GM19463 (cell line): ENCODE measurements at regions not wholly inside any gene's neighbourhood (a gene's known extent, or its start where the extent isn't known, plus 50 kb on each side); places are given as distances from the start of the nearest gene placed in this dataset.

Experiments used
- ATAC-seq: cut with Tn5 transposase; IDR thresholded peaks from one replicate; pipeline ENCODE4 v1.9.1; 2021; ENCODE audit warnings: mild to moderate bottlenecking, moderate library complexity; ENCODE audit not compliant: unreplicated experiment

DNA sequence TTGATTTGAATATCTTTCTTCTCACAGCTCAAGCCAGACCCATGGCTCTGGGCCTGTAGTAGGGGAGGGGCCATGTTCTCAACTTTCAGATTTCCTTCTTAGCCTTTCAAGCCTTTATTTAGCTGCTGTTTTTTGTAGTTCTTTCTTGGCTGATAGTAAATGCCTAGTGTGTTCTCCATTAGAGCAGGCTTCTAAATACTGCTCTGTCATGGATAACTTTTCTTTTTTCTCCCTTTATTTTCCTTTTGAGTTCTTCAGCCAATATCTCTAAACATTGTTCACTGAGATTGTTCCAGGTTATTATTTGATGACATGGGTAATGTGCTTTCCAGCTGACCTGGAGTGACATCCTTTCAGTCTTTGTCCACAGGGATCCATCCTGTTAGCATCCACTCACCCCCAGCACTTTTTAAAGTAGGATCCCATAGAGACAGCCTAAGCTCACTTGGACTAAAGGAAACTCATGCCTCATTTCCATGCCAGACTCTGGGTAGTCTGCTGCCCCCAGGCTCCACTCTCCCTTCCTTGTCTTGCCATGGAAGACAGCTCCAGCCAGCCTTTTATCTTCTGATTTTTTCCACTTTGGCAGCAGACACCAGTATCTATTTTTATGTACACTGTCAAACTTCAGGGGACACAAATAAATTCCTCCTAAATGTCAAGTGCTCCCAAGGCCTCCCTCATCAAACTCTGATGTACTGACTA, 645.6 kb downstream of the RNF144B start:
- no peak for ATAC-seq

DNA sequence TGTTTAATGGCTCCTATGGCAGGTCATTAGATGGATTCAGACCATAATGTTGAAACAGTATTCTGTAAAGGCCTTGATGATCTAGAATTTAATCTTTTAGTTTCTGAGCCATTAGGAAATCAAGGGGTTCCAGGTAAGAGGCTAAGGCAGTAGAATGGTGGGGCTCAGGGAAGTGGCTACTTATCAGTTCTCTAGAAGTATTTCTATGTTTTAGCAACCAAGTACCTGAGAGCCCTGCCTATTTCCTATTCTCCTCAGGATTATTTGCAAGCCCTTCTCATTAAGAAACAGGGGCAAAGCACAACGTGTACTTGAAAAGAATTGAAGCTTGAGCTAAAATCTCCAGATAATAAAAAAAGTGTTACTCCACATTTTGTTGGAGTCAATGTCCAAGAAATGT, 646.5 kb downstream of the RNF144B start:
- ATAC-seq: no peak

DNA sequence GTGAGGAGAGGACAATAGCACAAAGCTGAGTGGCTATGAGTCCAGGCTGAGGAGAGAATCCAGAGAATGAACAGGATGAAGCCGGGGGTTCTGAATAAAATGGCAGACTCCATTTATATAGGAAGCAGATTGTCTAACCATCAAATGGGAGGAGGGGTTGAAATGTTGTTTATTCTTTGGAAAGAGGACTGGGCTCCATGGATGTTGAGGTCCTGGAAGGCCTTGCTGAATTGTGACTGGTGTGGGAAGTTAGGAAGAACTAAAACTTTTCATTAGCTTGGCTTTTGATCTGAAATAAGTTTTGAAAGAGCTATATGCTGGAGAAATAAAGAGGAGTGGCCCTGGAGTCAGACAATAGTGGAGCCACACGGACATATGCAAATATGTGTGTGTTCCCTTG, 647.8 kb downstream of the RNF144B start:
- ATAC-seq: no peak

DNA sequence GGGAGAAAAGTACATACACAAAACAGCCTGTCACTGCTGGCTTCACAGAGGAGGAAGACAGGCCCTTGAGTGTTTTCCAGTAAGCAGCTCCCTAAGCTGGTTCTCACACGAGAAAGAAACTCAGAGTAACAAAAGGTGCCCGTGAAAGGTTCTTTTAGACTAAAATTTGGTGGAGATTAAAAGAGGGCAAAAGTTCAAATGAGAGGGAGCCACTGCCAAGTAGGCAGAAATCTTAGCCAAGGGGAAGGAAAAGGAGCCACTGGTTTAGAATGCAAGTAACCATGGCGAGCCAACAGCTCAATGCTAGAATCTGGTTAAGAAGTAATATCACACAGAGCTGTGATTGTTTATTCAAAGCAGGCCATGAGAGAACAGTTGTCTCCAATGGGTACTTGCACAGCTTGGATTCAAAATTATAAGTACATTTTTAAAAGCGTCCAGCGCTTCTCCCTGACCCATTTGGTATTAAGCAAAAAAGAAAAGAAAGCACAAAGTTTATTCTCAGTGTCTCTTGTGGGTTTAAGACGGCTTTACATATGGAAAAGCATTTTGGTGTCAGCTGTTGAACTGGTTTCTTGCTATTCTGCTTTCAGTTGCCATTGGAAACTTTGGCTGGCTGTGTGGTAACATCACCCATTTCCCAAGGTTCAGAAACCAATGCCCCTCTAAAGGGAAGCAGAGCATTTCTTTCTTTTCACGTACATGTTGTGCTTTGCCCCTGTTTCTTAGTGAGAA, 648.5 kb downstream of the RNF144B start:
- ATAC-seq: no peak

DNA sequence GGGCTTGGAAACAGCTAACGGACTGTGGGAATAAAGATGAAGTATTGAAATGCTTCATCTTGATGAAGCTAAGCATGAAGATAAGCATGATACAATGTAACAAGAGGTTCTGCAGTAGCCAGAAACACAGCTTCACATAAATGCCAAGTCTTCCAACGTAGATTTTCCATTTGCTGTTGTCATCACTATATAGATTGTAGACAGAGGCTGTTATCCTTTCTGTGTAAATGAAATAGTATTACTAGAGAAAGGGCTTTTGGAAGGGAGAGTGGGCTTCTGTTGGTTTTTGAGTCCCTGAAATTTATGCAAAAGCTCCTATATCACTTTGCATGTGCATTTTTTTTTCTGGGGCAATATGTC, 649.0 kb downstream of the RNF144B start:
- no peak for ATAC-seq

DNA sequence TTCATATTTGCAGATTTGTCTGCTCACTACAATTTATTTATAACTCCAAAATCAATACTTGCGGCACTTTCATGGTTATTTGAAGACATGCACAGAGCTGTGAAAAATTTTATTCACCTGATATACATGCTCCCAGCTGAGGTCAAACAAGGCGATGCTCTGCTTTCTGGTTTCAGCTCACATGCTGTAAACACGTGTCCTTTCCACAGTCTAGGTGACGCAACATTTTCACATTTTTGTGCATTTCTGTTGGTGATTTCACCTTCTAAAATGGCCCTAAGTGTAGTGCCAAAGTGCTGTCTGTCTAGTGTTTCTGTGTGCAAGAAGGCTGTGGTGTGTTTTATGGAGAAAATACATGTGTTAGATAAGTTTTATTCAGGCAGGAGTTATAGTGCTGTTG, 650.5 kb downstream of the RNF144B start:
- no peak for ATAC-seq

DNA sequence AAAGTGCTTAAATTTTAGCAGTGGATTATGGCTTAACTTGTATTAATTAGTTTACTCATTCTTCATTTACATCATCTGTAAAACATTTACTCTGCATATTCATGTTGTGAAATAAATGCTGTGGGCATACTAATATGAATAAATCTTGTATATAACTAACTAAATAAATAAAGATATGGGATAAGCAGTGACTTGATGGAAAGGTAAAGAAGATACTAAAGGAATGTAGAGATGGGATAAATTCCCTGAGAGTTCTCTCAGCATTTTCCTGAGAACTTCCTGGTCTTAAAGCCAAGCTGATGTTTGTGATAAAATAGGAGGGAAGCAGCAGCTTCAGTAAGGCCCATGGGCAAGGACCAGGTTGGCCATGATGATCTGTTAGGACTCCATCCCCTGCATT, 652.1 kb downstream of the RNF144B start:
- no peak for ATAC-seq

DNA sequence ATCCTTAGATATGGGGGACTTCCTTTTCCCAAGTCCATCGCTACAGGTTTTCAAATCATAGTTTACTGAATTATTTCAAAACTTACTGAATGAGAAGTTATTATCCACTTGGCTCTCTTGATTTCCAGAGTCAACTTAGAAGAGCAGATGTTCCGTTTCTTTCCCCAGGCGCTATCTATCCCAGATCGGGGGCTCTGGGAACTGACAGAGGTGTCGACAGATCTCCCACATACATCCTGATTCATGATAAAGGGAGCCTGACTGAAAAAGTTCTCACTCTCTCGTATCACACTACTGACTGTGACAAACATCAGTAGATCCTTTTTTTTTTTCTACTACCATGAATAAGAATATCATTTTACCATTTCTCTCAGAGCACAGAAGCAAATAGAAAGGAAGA, 654.8 kb downstream of the RNF144B start:
- no peak for ATAC-seq

DNA sequence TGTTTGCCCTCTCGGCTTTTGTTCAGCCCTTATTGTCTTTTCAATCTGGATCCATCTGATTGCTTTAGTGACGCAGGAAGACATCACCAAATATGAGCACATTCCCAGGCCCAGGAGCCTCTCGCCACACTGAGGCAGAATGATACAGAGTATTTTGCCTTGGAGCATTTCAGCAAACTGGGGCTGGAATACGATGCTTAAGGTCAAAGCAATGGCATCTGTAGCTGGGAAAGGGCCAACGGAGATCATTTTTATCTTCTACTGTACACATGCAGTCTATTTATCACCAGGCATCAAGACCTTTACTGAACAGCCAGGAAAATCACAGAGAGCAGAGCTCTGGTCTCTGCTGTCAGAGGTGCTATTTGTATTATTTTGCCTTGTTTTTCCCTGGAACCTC, 655.3 kb downstream of the RNF144B start:
- no peak for ATAC-seq

DNA sequence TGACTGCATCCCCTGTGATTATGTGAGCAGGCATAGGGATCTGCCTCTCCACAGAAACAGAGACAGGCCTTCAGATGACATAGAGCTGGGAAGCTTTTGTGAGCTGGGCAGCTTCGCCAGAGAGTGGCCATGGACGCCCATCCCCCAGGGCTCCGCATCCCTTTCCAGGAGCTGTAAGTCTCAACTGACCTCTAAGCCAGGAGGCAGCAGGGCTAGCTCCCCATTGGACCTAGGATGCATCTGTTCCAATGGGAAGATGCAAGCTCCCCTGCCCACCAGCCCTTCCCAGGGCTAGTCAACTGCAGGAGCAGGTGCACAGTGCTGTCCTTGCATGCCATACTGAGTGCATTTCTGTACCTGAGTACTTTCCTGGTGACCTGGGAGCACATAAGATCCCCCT, 663.6 kb downstream of the RNF144B start:
- ATAC-seq: no peak

DNA sequence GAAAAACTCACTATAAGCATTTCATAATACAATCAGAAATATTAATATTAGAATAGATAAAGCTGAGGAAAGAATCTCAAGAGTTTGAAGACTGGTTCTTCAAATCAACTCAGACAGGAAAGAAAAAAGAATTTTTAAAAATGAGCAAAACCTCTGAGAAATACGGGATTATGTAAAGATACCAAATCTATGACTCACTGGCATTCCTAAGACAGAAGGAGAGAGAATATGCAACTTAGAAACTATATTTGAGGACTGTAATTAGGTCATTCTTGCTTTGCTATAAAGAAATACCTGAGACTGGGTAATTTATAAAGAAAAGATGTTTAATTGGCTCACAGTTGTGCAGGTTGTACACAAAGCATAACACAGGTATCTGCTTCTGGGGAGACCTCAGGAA, 665.1 kb downstream of the RNF144B start:
- ATAC-seq: no peak

DNA sequence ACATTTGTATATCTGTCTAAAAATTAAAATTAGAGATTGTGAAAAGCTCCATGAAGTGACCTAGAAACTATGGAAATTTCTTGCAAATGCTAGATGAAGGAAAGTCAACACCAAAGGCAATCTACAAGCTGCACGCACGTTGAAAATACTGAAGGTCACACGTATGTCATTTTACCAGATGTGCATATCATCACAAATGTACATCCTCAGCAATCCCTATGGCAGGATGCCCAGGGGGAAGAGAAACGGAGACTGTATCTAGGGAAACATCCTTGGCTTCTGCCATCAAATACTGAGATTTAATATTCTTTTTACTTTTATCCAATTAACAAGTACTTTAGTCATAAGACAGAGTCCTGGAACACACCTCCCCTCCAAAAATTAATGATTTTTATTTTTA, 672.0 kb downstream of the RNF144B start:
- no peak for ATAC-seq

DNA sequence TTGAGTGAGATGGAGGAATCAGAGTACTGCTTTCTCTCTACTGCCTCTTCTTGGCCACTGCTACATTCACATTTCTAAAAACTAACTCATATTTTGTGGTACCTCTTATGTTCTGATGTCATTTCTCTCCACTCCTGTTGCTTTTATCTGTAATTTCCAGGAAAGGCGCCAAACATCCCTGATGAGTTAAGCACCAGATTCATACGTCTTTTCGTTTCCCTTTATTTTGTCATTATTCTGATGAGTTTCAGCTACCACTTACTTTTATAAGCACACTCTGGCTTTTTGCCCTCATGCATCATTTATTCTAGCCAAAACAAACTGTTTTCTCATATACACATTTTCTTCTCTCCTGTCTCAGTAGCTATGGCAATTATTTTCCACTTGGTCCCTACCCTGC, 680.0 kb downstream of the RNF144B start:
- no peak for ATAC-seq

DNA sequence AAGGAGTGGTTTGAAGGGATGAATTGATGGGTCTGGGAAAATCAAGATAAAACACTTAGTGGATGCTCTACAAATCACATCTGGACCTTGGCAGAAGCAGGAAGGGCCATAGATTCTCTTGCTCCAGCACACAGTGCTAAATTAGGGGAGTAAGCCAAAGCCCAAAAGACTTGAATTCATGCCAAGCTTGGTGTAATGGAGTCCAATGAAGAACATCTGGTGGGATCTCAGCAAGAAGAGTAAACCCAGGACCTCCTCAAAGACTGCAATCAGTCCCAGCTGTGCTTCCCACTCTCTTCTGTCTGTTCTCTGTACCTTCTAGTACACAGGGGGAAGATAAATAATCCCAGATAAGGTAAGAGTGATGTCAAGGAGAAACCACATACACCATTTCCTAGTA, 683.4 kb downstream of the RNF144B start:
- ATAC-seq: no peak

DNA sequence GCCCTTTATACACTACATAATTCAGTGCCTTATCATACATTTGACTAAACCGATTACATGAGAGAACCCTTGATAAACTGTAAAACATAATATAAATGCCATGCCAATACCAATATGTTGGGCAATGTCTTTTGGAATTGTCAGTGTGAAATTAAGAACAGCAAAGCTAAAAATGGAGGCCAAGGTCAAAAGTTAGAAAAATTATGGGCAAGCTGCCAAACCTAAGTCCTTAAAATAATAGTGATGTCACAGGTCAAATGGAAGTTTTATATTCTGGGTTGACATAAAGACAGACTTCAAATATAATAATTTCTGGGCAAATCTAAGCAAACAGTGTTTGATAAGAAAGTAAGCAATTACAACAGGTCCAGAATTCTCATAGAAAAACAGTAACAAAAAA, 696.7 kb downstream of the RNF144B start:
- ATAC-seq: no peak

DNA sequence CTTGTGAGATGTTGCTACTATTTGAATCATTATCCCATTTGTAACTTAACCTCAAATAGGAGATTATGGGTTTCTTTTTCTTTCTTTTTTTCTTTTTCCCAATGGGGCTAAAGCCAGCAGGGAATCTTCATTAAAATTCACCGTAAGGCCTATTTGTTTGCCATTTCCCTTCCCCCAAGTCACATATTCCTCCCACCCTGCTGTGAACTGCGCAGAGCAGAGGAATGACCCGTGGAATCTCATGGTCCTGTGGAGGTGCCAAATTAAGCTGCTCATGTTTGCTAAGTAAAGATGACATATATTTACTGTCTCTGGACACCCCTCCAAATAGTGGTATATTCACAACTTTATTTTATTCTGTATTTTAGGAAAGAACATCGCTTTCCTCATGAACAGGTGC, 699.3 kb downstream of the RNF144B start:
- no peak for ATAC-seq

DNA sequence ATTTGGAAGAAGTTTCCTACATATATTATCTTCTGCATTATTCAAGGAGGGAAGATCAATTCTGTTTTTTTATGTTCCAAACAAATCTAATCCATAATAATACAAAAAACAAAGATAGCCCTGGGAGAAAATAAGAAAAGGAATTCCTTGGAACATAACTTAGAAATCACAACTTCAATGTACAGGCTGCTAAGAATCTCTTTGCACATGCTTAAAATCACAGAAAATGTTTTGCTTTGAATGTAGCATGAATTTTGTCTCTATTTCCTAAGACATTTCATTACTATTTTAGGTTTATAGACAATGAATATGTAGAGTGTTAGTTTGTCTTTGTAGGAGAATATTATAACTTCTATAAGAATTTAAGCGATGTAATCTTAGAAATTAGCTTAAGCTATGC, 700.1 kb downstream of the RNF144B start:
- ATAC-seq: no peak

DNA sequence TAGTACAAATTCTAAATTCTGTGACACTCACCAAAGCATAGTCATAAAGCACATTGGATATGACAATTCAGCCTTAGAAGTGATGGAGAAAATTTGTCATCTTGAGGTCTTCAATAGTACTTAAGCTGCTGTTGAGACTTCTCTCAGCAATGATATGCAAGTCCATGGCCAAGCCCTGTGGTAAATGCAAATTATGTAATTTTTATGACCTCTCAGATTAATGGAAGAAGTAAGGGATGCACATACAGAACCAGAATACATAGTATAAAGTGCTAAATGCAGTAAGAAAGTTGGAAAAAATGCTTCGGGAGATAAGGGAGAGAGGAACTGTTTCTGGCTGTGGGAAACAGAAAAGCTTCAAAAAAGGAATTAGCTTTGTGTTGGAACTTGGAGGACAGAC, 700.7 kb downstream of the RNF144B start:
- no peak for ATAC-seq

DNA sequence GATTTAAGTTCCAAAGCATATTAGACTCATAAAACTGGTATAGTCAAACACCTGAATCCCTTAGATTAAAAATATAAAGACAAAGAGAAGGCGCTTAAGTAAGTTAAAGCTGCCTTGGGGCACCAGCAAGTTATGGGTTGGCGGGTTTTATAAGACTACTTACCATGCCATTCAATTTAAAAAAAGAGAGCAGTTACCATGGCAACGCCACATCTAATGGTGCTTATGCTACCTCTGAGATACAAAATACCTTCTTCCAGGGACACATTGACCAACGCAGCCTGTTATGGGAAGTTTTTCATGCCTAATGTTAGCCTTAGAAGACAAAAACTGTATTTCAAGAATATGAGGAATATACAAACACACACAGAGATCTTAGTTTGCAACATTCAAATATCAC, 713.6 kb downstream of the RNF144B start:
- ATAC-seq: no peak

DNA sequence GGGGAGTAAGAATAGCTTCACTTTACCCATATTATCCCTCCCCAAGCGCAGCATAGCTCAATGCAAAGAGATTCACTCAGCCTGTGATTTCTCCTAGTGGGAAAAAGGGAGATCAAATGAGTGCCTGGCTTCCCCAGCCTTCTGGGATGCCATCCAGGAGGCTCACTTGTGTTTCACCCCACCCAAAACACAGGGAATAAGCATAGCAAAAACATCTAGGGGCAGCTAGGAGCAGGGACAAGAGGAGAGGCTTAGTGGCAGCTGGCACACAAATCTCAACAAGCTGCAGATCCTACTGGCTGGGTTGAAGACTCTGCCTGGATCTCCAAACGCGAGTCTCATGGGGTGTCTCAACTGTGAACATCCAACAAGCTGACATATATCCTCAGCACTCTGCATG, 715.8 kb downstream of the RNF144B start:
- no peak for ATAC-seq

DNA sequence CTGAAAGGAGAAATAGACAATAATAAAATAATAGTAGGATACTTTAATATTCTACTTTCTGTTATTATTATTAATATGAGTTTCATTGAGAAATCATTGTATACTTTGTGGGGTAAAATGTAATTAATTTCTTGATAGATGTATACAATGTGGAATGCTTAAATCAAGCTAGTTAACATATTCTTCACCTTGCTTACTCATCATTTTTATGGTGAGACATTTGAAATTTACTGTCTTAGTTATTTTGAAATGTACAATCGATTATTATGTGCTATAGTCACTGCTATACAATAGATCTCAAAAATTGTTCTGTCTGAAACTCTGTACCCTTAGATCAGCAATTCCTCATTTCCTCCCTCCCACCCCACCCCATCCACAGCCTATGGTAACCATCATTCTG, 720.3 kb downstream of the RNF144B start:
- ATAC-seq: no peak

DNA sequence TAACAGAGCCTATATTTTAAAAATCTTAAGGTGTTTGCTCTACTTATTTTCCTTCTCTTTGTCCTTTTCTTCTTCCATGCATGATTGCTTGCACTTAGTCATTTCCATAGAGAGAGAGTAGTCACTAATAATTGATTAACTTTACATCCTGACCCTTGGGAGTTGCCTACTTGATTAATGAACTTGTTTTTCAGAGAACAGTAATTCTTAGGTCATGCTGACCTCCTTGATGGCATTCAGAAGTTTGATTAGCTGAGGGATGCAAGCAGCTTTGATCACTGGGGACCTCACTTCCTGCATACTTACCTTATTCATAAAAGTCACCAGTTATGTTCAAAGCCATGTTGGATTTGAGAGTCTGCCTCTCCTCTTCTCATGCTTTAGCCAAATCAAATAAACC, 715.6 kb upstream of the ID4 start:
- ATAC-seq: no peak

DNA sequence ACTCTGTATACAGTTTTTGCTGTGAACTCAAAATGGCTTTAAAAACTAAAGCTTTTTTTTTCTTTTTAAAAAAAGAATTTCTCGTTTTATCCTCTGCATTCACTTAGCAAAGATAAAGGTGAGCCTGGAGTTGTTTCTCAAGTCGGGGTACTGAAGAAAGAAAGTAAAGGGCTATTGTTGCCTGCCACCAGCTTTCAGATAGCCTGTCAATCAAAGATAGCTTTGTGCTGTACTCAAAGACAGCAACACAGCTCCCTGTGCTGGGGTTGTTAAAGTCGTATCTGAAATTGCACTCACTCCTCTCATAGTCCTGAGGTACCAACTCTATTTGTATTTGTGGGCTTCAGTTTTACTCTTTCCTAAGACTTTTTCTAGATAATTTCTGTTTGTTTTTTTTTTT, 710.1 kb upstream of the ID4 start:
- ATAC-seq: no peak
